Adrenal gland (tissue), 9 donors: ENCODE measurements at regions not wholly inside any gene's neighbourhood (a gene's known extent, or its start where the extent isn't known, plus 50 kb on each side); places are given as distances from the start of the nearest gene placed in this dataset.

Experiments
- DNase-seq, 7 donors: peaks; one replicate each; pipeline ENCODE4 v3.0.0-alpha.2; 2019 to 2020
- H3K27ac ChIP-seq, 5 donors: fragments of 200-600 bp; sonication (generic) in 4 of 5; 1 replicate in 3 of 5; 2 replicates in 2 of 5; pipeline versions ENCODE4 v1.5.1 to v1.8.0; 2016 to 2020; ENCODE audit warnings: mild to moderate bottlenecking in 1 of 5
- H3K27me3 ChIP-seq: fragments of 200-600 bp; 2 replicates; pipeline ENCODE4 v1.8.0; 2021
- H3K36me3 ChIP-seq, 2 donors: fragments of 200-600 bp; replicated peaks in 1 of 2; 1 replicate in 1 of 2; 2 replicates in 1 of 2; pipeline versions ENCODE4 v1.5.1 to v1.8.0; 2018 to 2022
- H3K4me1 ChIP-seq, 2 donors: fragments of 200-600 bp; replicated peaks in 1 of 2; 1 replicate in 1 of 2; 2 replicates in 1 of 2; pipeline versions ENCODE4 v1.5.1 to v1.8.0; 2018 to 2021
- H3K4me3 ChIP-seq, 4 donors: fragments of 200-600 bp; sonication (generic) in 3 of 4; one replicate each; pipeline ENCODE4 v1.5.1; 2016 to 2018
- H3K9me3 ChIP-seq, 3 donors: fragments of 200-600 bp; sonication (generic) in 1 of 3; replicated peaks in 1 of 3; 1 replicate in 2 of 3; 2 replicates in 1 of 3; pipeline versions ENCODE4 v1.5.1 to v1.8.0; 2016 to 2021
- POLR2A ChIP-seq, 2 donors: fragments of 450-650 bp; IDR thresholded peaks; one replicate each; pipeline ENCODE4 v1.6.1; 2017; ENCODE audit warnings: antibody characterized with exemption in 2 of 2, mild to moderate bottlenecking in 2 of 2, moderate library complexity in 1 of 2
- WGBS, 4 donors: extraction: QIAGEN DNeasy Blood & Tissue Kit in 2 of 4; methylation state at CpG; one replicate each; pipeline versions ENCODE4 v1.1.5 to v1.1.7; 2013 to 2017; 5-methylcytosine and 5-hydroxymethylcytosine counted together
- intact Hi-C, 2 donors: fragments of 100-400 bp; cut with DNase I; formaldehyde crosslinking; loops; one replicate each; pipeline versions ENCODE4 v1.14.1 to v1.15.0; 2022 to 2023
- TF ChIP-seq, protein P1 (sequence below), 6 experiments: fragments of 450-650 bp in 4 of 6; fragments of 200-600 bp in 2 of 6; sonication (generic) in 1 of 6; IDR thresholded peaks; 1 replicate in 5 of 6; 2 replicates in 1 of 6; pipeline versions ENCODE4 v1.5.1 to v1.8.0; 2016 to 2021; ENCODE audit warnings: antibody characterized with exemption in 6 of 6, mild to moderate bottlenecking in 2 of 6, moderate library complexity in 1 of 6
- donor health status: healthy with polysubstance abuse.
- donor health status: Bipolar disorder and iron deficiency.
- donor health status: DM: yes; HTN: yes; CAD: no.
- donor health status: DM: no; HTN: no; CAD: no.
- donor health status: DM: no; HTN: no; CAD: no.

DNA sequence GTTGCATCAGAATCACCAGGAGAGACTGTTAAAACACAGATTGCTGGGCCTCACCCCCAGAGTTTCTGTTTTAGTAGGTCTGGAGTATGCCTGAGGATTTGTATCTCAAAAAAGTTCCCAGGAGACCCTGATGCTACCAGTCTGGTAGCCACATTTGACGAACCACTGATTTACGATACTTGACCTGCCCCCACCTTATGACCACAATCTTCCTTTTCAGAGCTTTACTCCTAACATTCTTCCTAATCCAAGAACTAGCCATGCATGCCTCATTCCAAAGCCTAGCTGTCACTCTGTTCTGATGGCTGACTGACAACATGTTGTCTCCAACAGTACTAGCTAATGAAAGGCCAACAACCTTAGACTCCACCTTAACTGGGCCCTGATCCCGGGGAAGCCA lies 191.4 kb downstream of the MBD2 start:
- 78 to 88% (median 84%) methylated on average over 3 of the region's 3 CpGs for WGBS, 4 donors
- intact Hi-C loops = no loop called here

DNA sequence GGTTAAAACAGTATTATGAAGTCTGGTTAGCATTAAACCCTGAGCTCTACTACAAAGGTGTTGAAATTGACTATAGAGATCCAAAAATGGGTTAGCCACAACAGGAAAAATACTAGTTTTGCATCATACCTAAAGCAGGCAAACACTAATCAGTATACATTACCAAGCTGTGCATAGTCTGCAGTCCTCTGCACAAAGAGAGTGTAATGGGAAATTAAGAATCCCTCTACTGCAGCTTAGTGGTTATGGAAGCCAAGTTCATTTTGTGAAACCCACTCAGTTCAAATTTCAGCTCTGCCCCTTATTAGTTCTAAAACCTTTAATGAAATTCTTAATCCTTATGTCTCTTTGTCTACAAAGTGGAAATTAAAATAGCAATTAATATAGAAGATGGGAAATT lies 192.1 kb downstream of the MBD2 start:
- no peak overlapping the region for H3K27ac ChIP-seq
- H3K4me1 ChIP-seq = no peaks in the 10 kb centered on the region
- H3K36me3 ChIP-seq = no peaks in the 10 kb centered on the region
- H3K4me3 ChIP-seq = no peak overlapping the region
- no peaks in the 10 kb centered on the region for H3K27me3 ChIP-seq
- DNase-seq = no peak
- TF ChIP-seq, protein P1, sequence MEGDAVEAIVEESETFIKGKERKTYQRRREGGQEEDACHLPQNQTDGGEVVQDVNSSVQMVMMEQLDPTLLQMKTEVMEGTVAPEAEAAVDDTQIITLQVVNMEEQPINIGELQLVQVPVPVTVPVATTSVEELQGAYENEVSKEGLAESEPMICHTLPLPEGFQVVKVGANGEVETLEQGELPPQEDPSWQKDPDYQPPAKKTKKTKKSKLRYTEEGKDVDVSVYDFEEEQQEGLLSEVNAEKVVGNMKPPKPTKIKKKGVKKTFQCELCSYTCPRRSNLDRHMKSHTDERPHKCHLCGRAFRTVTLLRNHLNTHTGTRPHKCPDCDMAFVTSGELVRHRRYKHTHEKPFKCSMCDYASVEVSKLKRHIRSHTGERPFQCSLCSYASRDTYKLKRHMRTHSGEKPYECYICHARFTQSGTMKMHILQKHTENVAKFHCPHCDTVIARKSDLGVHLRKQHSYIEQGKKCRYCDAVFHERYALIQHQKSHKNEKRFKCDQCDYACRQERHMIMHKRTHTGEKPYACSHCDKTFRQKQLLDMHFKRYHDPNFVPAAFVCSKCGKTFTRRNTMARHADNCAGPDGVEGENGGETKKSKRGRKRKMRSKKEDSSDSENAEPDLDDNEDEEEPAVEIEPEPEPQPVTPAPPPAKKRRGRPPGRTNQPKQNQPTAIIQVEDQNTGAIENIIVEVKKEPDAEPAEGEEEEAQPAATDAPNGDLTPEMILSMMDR (IDR thresholded peaks at IDR 0.05) = no peak
- TF ChIP-seq POLR2A (IDR thresholded peaks at IDR 0.05) = no peak
- intact Hi-C loops = no loop called here
- H3K9me3 ChIP-seq = no peaks in the 10 kb centered on the region

More for the DNA sequence above, 191.4 kb downstream of the MBD2 start:
- Histone ChIP-seq H3K36me3 (no peaks in the 10 kb centered on the region), H3K4me1 (no peaks in the 10 kb centered on the region), H3K4me3 (no peak overlapping the region), H3K9me3 (no peaks in the 10 kb centered on the region), H3K27me3 (no peaks in the 10 kb centered on the region), H3K27ac (no peak overlapping the region)
- no peak for DNase-seq
- TF ChIP-seq, protein P1 (IDR thresholded peaks at IDR 0.05) = no peak

DNA sequence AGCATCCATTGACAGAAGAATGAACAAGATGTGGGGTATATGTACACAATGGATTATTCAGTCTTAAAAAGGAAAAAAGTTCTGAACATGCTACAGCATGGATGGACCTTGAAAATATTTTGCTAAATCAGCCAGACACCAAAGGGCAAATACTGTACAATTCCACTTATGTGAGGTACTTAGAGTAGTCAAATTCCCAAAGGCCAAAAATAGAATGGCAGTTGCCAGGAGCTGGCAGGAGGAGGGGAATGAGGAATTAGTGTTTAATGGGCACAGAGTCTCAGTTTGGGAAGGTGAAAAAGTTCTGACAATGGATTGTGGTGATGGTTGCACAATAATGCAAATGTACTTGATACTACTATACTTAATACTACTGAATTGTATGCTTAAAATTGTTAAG lies 193.2 kb downstream of the MBD2 start:
- TF ChIP-seq POLR2A (IDR thresholded peaks at IDR 0.05) = no peak
- TF ChIP-seq, protein P1 (IDR thresholded peaks at IDR 0.05) = no peak
- no peak for DNase-seq
- H3K4me1 ChIP-seq = no peaks in the 10 kb centered on the region
- intact Hi-C loops = no loop called here
- H3K4me3 ChIP-seq = no peak overlapping the region
- no peak overlapping the region for H3K27ac ChIP-seq
- no peaks in the 10 kb centered on the region for H3K9me3 ChIP-seq
- H3K27me3 ChIP-seq = no peaks in the 10 kb centered on the region
- no peaks in the 10 kb centered on the region for H3K36me3 ChIP-seq

DNA sequence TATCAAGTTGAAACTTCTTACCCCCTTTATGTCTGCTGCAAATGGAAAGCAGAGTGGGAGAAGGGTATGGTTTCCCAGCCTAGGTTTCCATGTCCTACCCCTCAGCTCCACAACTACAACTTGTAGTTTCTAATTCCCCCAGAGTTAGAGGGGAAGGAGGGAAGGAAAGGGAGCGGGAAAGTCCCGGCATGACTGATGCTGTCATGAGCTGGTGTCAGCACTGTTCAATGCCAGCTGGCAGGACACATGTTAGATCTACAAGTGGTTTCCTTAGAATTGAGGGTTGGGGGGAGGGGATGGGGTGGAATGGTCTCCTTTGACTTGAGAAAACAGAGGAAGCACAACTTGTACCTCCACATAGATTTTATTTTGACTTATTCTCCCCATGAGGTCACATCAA lies 194.0 kb downstream of the MBD2 start:
- intact Hi-C loops = no loop called here
- TF ChIP-seq, protein P1 (IDR thresholded peaks at IDR 0.05) = no peak
- no peak for TF ChIP-seq POLR2A (IDR thresholded peaks at IDR 0.05)
- DNase-seq = no peak
- Histone ChIP-seq H3K4me1 (no peaks in the 10 kb centered on the region), H3K4me3 (no peak overlapping the region), H3K36me3 (no peaks in the 10 kb centered on the region), H3K27ac (no peak overlapping the region), H3K27me3 (no peaks in the 10 kb centered on the region), H3K9me3 (no peaks in the 10 kb centered on the region)
- WGBS, 4 donors = 80 to 93% (median 86%) methylated on average over 2 of the region's 2 CpGs
